Neuronal stem cell (in vitro differentiated cells): ENCODE measurements at regions not wholly inside any gene's neighbourhood (a gene's known extent, or its start where the extent isn't known, plus 50 kb on each side); places are given as distances from the start of the nearest gene placed in this dataset.

Experiments used
- DNase-seq: peaks from one replicate; pipeline ENCODE4 v3.0.0-alpha.2; 2013; ENCODE audit warnings: low spot score
- H2AFZ ChIP-seq: one replicate; pipeline ENCODE4 v1.6.1; 2013; ENCODE audit warnings: mild to moderate bottlenecking, low read length, inconsistent platforms
- H2AK5ac ChIP-seq: 2 replicates; pipeline ENCODE4 v1.6.1; 2013; ENCODE audit warnings: low read depth, mild to moderate bottlenecking, inconsistent platforms, low read length, moderate library complexity, mixed read lengths
- H2BK120ac ChIP-seq: 2 replicates; pipeline ENCODE4 v1.6.1; 2013; ENCODE audit warnings: low read depth, mild to moderate bottlenecking, inconsistent platforms, low read length, moderate library complexity, mixed read lengths
- H2BK12ac ChIP-seq: one replicate; pipeline ENCODE4 v1.6.1; 2013; ENCODE audit warnings: low read length, inconsistent platforms
- H2BK15ac ChIP-seq: 2 replicates; pipeline ENCODE4 v1.6.1; 2013; ENCODE audit warnings: mild to moderate bottlenecking, low read length, inconsistent platforms, mixed read lengths
- H2BK5ac ChIP-seq: one replicate; pipeline ENCODE4 v1.6.1; 2013; ENCODE audit warnings: inconsistent platforms, mild to moderate bottlenecking, low read length, moderate library complexity
- H3K14ac ChIP-seq: one replicate; pipeline ENCODE4 v1.6.1; 2013; ENCODE audit warnings: low read length, inconsistent platforms
- H3K18ac ChIP-seq: 2 replicates; pipeline ENCODE4 v1.6.1; 2013; ENCODE audit warnings: low read length, inconsistent platforms
- H3K23ac ChIP-seq: 2 replicates; pipeline ENCODE4 v1.6.1; 2013; ENCODE audit warnings: low read depth, mild to moderate bottlenecking, mixed read lengths, low read length, inconsistent platforms; ENCODE audit not compliant: poor library complexity
- H3K27ac ChIP-seq: replicated peaks from 3 replicates; pipeline ENCODE4 v1.5.1; 2013; ENCODE audit warnings: low read length, inconsistent platforms
- H3K27me3 ChIP-seq, 3 experiments: 2 replicates each; pipeline ENCODE4 v1.6.1; 2013; ENCODE audit warnings: low read length in 3 of 3, mild to moderate bottlenecking in 2 of 3, inconsistent platforms in 1 of 3, low read depth in 1 of 3, mixed read lengths in 1 of 3, moderate library complexity in 1 of 3; ENCODE audit not compliant: control insufficient read depth in 3 of 3, insufficient read depth in 3 of 3
- H3K36me3 ChIP-seq, 2 donors: replicated peaks in 1 of 2; 2 replicates each; pipeline ENCODE4 v1.6.1; 2013; ENCODE audit warnings: low read length in 2 of 2; ENCODE audit not compliant: control insufficient read depth in 2 of 2, insufficient read depth in 2 of 2
- H3K4ac ChIP-seq: 2 replicates; pipeline ENCODE4 v1.6.1; 2013; ENCODE audit warnings: inconsistent platforms, mild to moderate bottlenecking, low read length, moderate library complexity
- H3K4me1 ChIP-seq, 2 donors: 1 replicate in 1 of 2; 2 replicates in 1 of 2; pipeline ENCODE4 v1.6.1; 2013; ENCODE audit warnings: low read length in 2 of 2, low read depth in 1 of 2; ENCODE audit not compliant: control insufficient read depth in 2 of 2, insufficient read depth in 1 of 2
- H3K4me2 ChIP-seq: one replicate; pipeline ENCODE4 v1.6.1; 2013; ENCODE audit warnings: mild to moderate bottlenecking, low read length, inconsistent platforms; ENCODE audit not compliant: insufficient read depth, poor library complexity, severe bottlenecking
- H3K4me3 ChIP-seq, 2 donors: 2 replicates each; pipeline ENCODE4 v1.5.1; 2013; ENCODE audit warnings: low read length in 2 of 2, mild to moderate bottlenecking in 2 of 2, inconsistent platforms in 1 of 2, moderate library complexity in 1 of 2
- H3K79me1 ChIP-seq: one replicate; pipeline ENCODE4 v1.6.1; 2013; ENCODE audit warnings: low read depth, mild to moderate bottlenecking, inconsistent platforms, low read length, moderate library complexity
- H3K9ac ChIP-seq: one replicate; pipeline ENCODE4 v1.6.1; 2013; ENCODE audit warnings: mild to moderate bottlenecking, low read depth, low read length, inconsistent platforms; ENCODE audit not compliant: poor library complexity
- H3K9me3 ChIP-seq, 2 donors: replicated peaks in 1 of 2; 2 replicates each; pipeline versions ENCODE3 to v1.6.1; 2013; ENCODE audit warnings: low read length in 2 of 2, mild to moderate bottlenecking in 2 of 2, inconsistent platforms in 1 of 2, low read depth in 1 of 2, mixed read lengths in 1 of 2, moderate library complexity in 1 of 2; ENCODE audit not compliant: control insufficient read depth in 2 of 2, insufficient read depth in 1 of 2
- H4K8ac ChIP-seq: one replicate; pipeline ENCODE4 v1.6.1; 2013; ENCODE audit warnings: low read depth, mild to moderate bottlenecking, inconsistent platforms, low read length, moderate library complexity
- H4K91ac ChIP-seq: one replicate; pipeline ENCODE4 v1.6.1; 2013; ENCODE audit warnings: low read length, low read depth, mild to moderate bottlenecking, inconsistent platforms; ENCODE audit not compliant: poor library complexity
- WGBS, 2 donors: extraction: QIAGEN DNeasy Blood & Tissue Kit; methylation state at CpG; one replicate each; pipeline ENCODE4 v1.1.7; 2013; ENCODE audit warnings: missing lambda C conversion rate in 2 of 2, mixed read lengths in 1 of 2; ENCODE audit not compliant: insufficient read length in 2 of 2, insufficient replicate concordance in 1 of 2; ENCODE audit errors: extremely low coverage in 2 of 2; 5-methylcytosine and 5-hydroxymethylcytosine counted together

DNA sequence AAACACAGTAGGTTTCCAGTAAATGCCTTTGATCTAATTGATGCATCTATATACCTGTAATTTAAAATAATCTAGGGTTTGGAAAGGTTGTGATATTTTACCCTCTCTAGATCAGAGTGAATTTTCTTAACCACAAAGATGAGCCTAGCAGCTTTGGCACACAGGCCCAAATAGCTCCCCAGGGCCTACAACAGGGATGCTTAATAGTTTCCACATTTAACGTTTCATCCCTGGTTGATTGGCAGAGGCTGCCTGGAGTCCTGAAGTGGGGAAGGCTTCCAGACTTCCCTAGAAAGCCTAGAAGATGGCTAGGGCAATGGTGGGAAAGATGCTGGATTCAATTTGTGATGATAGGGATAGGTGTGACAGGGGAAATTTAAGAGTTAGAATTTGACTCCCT, 206.6 kb downstream of the NSG2 start:
- Histone ChIP-seq H2AK5ac (no peak overlapping the region), H3K27ac (no peak overlapping the region), H2BK5ac (no peak overlapping the region), H2BK120ac (no peak overlapping the region), H3K36me3 (no peaks in the 10 kb centered on the region), H3K79me1 (no peaks in the 10 kb centered on the region), H3K4ac (no peak overlapping the region), H3K4me1 (peaks cover 0 to 6% of the 10 kb centered on the region in 2 donors), H3K18ac (no peak overlapping the region), H3K4me3 (no peak overlapping the region), H2BK15ac (no peak overlapping the region), H2AFZ (no peak overlapping the region), H4K8ac (no peak overlapping the region), H3K9me3 (peaks cover 0 to 3% of the 10 kb centered on the region in 2 donors), H2BK12ac (no peak overlapping the region), H3K27me3 (no peaks in the 10 kb centered on the region), H3K23ac (no peak overlapping the region), H3K9ac (no peak overlapping the region), H4K91ac (no peak overlapping the region), H3K14ac (no peak overlapping the region), H3K4me2 (no peak overlapping the region)
- no CpG with 5 or more reads among the region's 1 CpG for WGBS, 2 donors
- DNase-seq: no peak

DNA sequence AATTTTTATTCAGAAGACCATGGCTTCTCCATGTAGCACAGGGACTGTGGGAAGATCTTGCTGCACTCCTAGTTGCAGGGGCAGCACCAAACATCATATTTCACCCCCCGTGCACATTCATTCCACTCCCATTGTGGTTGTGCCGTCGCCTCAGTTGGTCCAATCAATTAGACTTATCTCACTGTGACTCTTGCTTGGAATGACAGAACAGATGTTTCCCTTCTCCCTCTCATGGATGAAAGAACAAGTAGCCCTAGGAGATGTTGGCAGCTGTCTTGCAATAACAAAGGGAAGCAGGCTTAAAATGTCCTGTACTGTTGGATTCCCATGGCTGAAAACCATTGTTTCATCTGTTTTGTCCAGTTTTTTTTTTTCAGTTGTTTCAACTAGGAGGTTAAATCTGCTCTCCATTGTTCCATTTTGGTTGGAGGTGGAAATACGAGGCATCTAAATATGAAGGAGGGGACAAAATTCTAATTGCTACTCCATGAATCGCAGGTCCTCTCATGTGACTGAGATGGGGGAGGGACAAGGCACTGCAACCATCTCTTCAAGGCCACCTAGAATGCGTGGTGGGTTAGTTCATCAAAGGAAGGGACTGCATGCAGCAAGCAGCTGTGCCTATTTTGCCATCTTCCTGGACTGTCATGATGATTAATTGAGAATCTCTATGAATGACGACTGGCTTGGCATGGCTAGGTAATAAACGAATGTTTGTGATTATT, 214.4 kb downstream of the NSG2 start:
- no peak overlapping the region for H2AFZ ChIP-seq
- no peak overlapping the region for H4K91ac ChIP-seq
- no peak overlapping the region for H2BK15ac ChIP-seq
- H3K9me3 ChIP-seq: peaks cover 0 to 3% of the 10 kb centered on the region in 2 donors
- DNase-seq: no peak
- no peak overlapping the region for H3K4me2 ChIP-seq
- H3K4ac ChIP-seq: no peak overlapping the region
- no peak overlapping the region for H2BK5ac ChIP-seq
- 100% methylated on average over 1 of the region's 8 CpGs; no CpG with 5 or more reads in 1 of the 2 donors for WGBS, 2 donors
- no peaks in the 10 kb centered on the region for H3K36me3 ChIP-seq
- H3K18ac ChIP-seq: no peak overlapping the region
- H3K27ac ChIP-seq: no peak overlapping the region
- H2BK12ac ChIP-seq: no peak overlapping the region
- no peak overlapping the region for H2BK120ac ChIP-seq
- H3K14ac ChIP-seq: no peak overlapping the region
- H2AK5ac ChIP-seq: no peak overlapping the region
- no peak overlapping the region for H3K23ac ChIP-seq
- no peak overlapping the region for H3K4me3 ChIP-seq
- H3K4me1 ChIP-seq: peaks cover 0 to 3% of the 10 kb centered on the region in 2 donors
- no peak overlapping the region for H4K8ac ChIP-seq
- no peak overlapping the region for H3K9ac ChIP-seq
- no peaks in the 10 kb centered on the region for H3K27me3 ChIP-seq
- H3K79me1 ChIP-seq: no peaks in the 10 kb centered on the region

DNA sequence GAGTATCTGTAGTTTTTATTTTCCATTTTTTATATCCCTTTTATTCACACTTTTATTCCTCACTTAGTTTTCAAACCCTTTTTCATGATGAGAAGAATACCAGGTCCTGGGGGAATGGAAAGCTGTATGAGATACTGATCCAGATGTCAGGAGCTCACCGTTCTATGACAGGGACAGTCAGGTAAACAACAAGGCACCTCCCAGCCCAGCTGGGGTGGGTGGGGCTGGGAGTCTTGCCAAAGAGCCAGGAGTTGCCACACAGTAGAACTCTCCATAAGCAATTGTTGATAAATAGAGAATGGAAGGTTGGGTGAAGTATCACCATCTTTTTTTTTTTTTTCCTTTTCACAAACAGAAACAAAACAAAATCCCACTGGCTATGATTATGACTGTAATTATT, 225.8 kb downstream of the NSG2 start:
- no peak for DNase-seq
- Histone ChIP-seq H3K18ac (no peak overlapping the region), H3K27me3 (no peaks in the 10 kb centered on the region), H3K9ac (no peak overlapping the region), H3K14ac (no peak overlapping the region), H2BK5ac (no peak overlapping the region), H2BK15ac (no peak overlapping the region), H3K4me1 (no peaks in the 10 kb centered on the region), H2BK12ac (no peak overlapping the region), H2AFZ (no peak overlapping the region), H3K79me1 (no peaks in the 10 kb centered on the region), H4K8ac (no peak overlapping the region), H3K4me3 (no peak overlapping the region), H3K27ac (no peak overlapping the region), H3K4ac (no peak overlapping the region), H3K23ac (no peak overlapping the region), H3K4me2 (no peak overlapping the region), H2AK5ac (no peak overlapping the region), H2BK120ac (no peak overlapping the region), H3K9me3 (no peaks in the 10 kb centered on the region), H4K91ac (no peak overlapping the region), H3K36me3 (no peaks in the 10 kb centered on the region)
- WGBS, 2 donors: no CpG with 5 or more reads among the region's 1 CpG

DNA sequence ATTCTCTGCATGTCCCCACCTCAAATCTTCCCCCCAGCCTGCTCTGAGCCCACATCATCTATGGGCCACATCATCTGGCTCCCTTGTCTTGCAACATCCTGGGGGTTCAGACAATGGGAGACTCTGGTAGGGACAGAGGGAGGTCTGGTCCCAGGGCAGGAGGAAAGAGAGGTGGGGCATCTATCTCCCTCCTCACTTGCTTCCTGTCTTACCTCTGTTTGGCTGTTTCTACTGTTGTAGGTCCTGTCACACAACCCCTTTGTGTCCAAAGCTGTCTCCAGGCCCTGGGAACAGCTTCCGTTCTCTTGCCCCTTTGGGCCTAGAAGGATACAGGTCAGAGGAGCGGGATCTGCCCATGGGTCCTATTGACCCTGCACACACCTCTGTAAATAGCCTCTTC, 227.2 kb downstream of the NSG2 start:
- no peak overlapping the region for H3K18ac ChIP-seq
- H2BK5ac ChIP-seq: no peak overlapping the region
- H3K9me3 ChIP-seq: no peaks in the 10 kb centered on the region
- no peak overlapping the region for H3K4ac ChIP-seq
- H3K9ac ChIP-seq: no peak overlapping the region
- no peaks in the 10 kb centered on the region for H3K4me1 ChIP-seq
- no peak overlapping the region for H3K23ac ChIP-seq
- no peak overlapping the region for H2BK120ac ChIP-seq
- DNase-seq: no peak
- H3K27me3 ChIP-seq: no peaks in the 10 kb centered on the region
- no peak overlapping the region for H4K8ac ChIP-seq
- no peak overlapping the region for H3K4me3 ChIP-seq
- no peaks in the 10 kb centered on the region for H3K36me3 ChIP-seq
- WGBS, 2 donors: no CpG with 5 or more reads among the region's 2 CpGs
- H2BK12ac ChIP-seq: no peak overlapping the region
- no peak overlapping the region for H3K4me2 ChIP-seq
- no peaks in the 10 kb centered on the region for H3K79me1 ChIP-seq
- H2AFZ ChIP-seq: no peak overlapping the region
- H2BK15ac ChIP-seq: no peak overlapping the region
- H4K91ac ChIP-seq: no peak overlapping the region
- no peak overlapping the region for H2AK5ac ChIP-seq
- H3K27ac ChIP-seq: no peak overlapping the region
- H3K14ac ChIP-seq: no peak overlapping the region
